ENCODE measurements at regions not wholly inside any gene's neighbourhood (a gene's known extent, or its start where the extent isn't known, plus 50 kb on each side); places are given as distances from the start of the nearest gene placed in this dataset.
"Not testable (repeated sequence)": the region's sequence is repeated elsewhere in the genome, so short reads cannot be mapped to it uniquely, and the experiment has no call there.

- no peaks in the 10 kb centered on the region for H3K9me3 ChIP-seq
- DNase-seq, result peak; percentile 67 to 71
- intact Hi-C loops (cut with DNase I; ENCODE audit: low total_unique reads), result loop anchor here (10.0 kb wide), 1 partner anchor 125 kb away; no protein-coding TSS in a partner anchor
- H3K27me3 ChIP-seq, result peaks cover 0 to 21% of the 10 kb centered on the region in 2 donors
- peak; percentile 41 to 52 for TF ChIP-seq CTCF (IDR thresholded peaks at IDR 0.05)
- H3K4me1 ChIP-seq, result peaks cover 0 to 16% (median 9%) of the 10 kb centered on the region in 4 donors
- H3K27ac ChIP-seq, result no peak overlapping the region
- H3K4me3 ChIP-seq, result no peak overlapping the region
- no peaks in the 10 kb centered on the region for H3K36me3 ChIP-seq
Observed at GRCh38 chr5:36739751-36740221, 133.4 kb downstream of the SLC1A3 start.

GRCh38 chr5:36740259-36740898, 134.0 kb downstream of the SLC1A3 start:
- H3K9me3 ChIP-seq, result no peaks in the 10 kb centered on the region
- no peak for DNase-seq
- no peak overlapping the region for H3K27ac ChIP-seq
- H3K4me1 ChIP-seq, result peaks cover 0 to 20% (median 13%) of the 10 kb centered on the region in 4 donors
- intact Hi-C loops (cut with DNase I; ENCODE audit: low total_unique reads), result loop anchor here (10.0 kb wide), 1 partner anchor 124 kb away; no protein-coding TSS in a partner anchor
- H3K27me3 ChIP-seq, result peaks cover 0 to 20% of the 10 kb centered on the region in 2 donors
- H3K36me3 ChIP-seq, result no peaks in the 10 kb centered on the region
- no peak for TF ChIP-seq CTCF (IDR thresholded peaks at IDR 0.05)
- no peak overlapping the region for H3K4me3 ChIP-seq

DNA sequence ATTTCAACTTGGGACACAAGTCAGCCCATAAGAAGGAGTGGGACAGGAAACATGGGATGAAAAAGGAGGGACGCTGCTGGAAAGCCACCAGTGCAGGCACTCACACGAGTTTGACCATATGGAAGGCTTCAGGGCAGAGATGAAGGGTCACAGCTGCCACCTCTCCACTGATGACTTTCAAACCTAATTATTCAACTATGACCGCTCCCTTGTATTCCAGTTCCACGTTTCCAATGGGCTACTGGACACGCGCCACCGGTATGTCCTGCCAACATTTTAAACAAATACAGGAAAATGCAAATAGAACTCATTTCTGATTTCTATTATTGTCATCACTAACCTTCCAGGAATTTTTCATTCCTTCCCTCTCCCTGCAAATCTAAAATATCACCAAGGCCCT, 134.7 kb downstream of the SLC1A3 start:
- TF ChIP-seq CTCF (IDR thresholded peaks at IDR 0.05), result no peak
- intact Hi-C loops (cut with DNase I; ENCODE audit: low total_unique reads), result loop anchor here (10.0 kb wide), 1 partner anchor 124 kb away; no protein-coding TSS in a partner anchor
- no peak for DNase-seq
- H3K36me3 ChIP-seq, result no peaks in the 10 kb centered on the region
- peaks cover 0 to 24% (median 17%) of the 10 kb centered on the region in 4 donors for H3K4me1 ChIP-seq
- no peak overlapping the region for H3K4me3 ChIP-seq
- no peaks in the 10 kb centered on the region for H3K9me3 ChIP-seq
- peaks cover 0 to 17% of the 10 kb centered on the region in 2 donors for H3K27me3 ChIP-seq
- H3K27ac ChIP-seq, result no peak overlapping the region

GRCh38 chr5:36743891-36744772, 132.4 kb upstream of the NIPBL start:
- no peaks in the 10 kb centered on the region for H3K9me3 ChIP-seq
- DNase-seq, result peak; percentile 47 to 74
- peak overlapping the region in 1 of 2 donors; percentile 39 for H3K27ac ChIP-seq
- intact Hi-C loops (cut with DNase I; ENCODE audit: low total_unique reads), result loop anchor here (10.0 kb wide), 1 partner anchor 121 kb away; no protein-coding TSS in a partner anchor
- peak; percentile 42 to 50 for TF ChIP-seq CTCF (IDR thresholded peaks at IDR 0.05)
- peaks cover 0 to 24% (median 17%) of the 10 kb centered on the region in 4 donors for H3K4me1 ChIP-seq
- no peaks in the 10 kb centered on the region for H3K27me3 ChIP-seq
- no peaks in the 10 kb centered on the region for H3K36me3 ChIP-seq
- peak overlapping the region; percentile 52 to 67 for H3K4me3 ChIP-seq

GRCh38 chr5:36744773-36745589, 131.6 kb upstream of the NIPBL start:
- Histone ChIP-seq H3K4me3 (peak overlapping the region; percentile 52 to 67), H3K9me3 (no peaks in the 10 kb centered on the region), H3K4me1 (peaks cover 0 to 24% (median 17%) of the 10 kb centered on the region in 4 donors), H3K27ac (peak overlapping the region in 1 of 2 donors; percentile 39), H3K27me3 (no peaks in the 10 kb centered on the region), H3K36me3 (no peaks in the 10 kb centered on the region)
- no peak for TF ChIP-seq CTCF (IDR thresholded peaks at IDR 0.05)
- peak; percentile 43 to 67 for DNase-seq
- intact Hi-C loops (cut with DNase I; ENCODE audit: low total_unique reads), result loop anchor here (10.0 kb wide), 1 partner anchor 120 kb away; no protein-coding TSS in a partner anchor

- intact Hi-C loops (cut with DNase I; ENCODE audit: low total_unique reads), result loop anchor here (10.0 kb wide), 1 partner anchor 117 kb away; no protein-coding TSS in a partner anchor
- not testable (repeated sequence) for DNase-seq, H3K9me3 ChIP-seq, H3K27ac ChIP-seq, H3K27me3 ChIP-seq, H3K36me3 ChIP-seq, H3K4me3 ChIP-seq
- H3K4me1 ChIP-seq, result peaks cover 0 to 24% (median 17%) of the 10 kb centered on the region in 4 donors
Observed at GRCh38 chr5:36747794-36748193, 128.8 kb upstream of the NIPBL start.

All from tibial artery (tissue), 4 donors.